ENCODE measurements at regions not wholly inside any gene's neighbourhood (a gene's known extent, or its start where the extent isn't known, plus 50 kb on each side); places are given as distances from the start of the nearest gene placed in this dataset.
A peak's percentile ranks its signal among the peaks of the same experiment; 100 is the strongest.

GRCh38 chr4:14446904-14447303 lies 555.4 kb upstream of the CPEB2 start:
- DNase-seq (ENCODE audit: low spot score): no peak

DNA sequence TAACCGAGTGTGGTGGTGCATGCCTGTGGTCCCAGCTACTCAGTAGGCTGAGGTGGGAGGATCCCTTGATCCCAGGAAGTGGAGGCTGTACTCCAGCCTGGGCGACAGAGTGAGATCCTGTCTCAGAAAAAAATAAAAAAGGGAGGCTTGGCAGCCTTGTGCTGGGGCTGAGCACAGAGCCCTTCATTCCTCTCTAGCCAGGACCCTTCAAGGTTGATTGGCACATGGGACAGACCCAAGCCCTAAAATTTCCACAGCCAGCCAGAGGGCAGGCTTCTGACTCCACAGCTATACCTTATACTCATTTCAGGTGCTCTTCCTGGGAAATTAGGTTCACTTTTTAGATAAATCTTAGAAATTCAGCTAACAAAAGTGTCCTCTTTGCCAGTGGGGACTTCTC lies 553.0 kb upstream of the CPEB2 start:
- DNase-seq (ENCODE audit: low spot score): no peak

GRCh38 chr4:14452001-14452400 lies 550.3 kb upstream of the CPEB2 start:
- no peak for DNase-seq (ENCODE audit: low spot score)

GRCh38 chr4:14452764-14453163 lies 549.5 kb upstream of the CPEB2 start:
- no peak for DNase-seq (ENCODE audit: low spot score)

- DNase-seq (ENCODE audit: low spot score): no peak
Observed at GRCh38 chr4:14458463-14458862, 543.8 kb upstream of the CPEB2 start.

GRCh38 chr4:14465057-14465456 lies 537.2 kb upstream of the CPEB2 start:
- no peak for DNase-seq (ENCODE audit: low spot score)

DNA sequence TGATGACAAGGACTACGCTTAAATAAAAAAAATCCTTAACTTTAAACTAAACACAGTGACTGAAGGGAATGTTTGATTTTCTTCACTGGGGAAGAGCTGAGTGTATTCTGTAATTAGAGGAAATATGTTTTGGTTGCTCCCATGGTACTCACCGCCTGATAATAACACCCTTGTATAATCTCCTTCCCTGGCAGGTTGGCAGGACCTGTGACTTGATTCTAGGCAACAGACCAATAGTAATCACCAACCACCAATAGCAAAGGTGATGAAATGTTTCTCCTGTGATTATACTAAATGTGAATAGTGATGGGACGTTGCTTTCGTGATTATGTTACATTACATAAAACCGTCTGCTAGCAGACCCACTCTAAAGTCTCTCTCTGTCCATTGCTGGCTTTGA lies 536.8 kb upstream of the CPEB2 start:
- no peak for DNase-seq (ENCODE audit: low spot score)

DNA sequence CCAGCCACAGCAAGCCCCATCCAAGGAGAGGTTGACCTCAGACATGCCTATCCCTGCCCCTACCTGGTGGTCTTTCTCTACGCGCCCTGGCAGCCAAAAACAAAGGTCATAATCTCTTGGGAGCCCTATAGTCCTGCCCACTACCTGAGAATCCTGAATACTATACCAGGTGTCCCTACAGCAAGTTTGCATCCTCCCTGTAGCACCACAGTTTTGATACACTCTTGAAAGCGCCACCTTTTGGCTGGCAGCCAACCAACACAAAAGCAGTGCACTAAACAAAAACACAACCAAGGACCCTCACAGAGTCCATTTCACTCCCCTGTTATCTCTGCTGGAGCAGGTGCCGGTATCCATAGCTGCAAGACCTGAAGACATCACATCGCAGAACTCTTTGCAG lies 523.8 kb upstream of the CPEB2 start:
- DNase-seq (ENCODE audit: low spot score): no peak

- DNase-seq (ENCODE audit: low spot score): no peak
Observed at GRCh38 chr4:14496408-14496807, 505.9 kb upstream of the CPEB2 start.

GRCh38 chr4:14496969-14497368 lies 505.3 kb upstream of the CPEB2 start:
- DNase-seq (ENCODE audit: low spot score): no peak

DNA sequence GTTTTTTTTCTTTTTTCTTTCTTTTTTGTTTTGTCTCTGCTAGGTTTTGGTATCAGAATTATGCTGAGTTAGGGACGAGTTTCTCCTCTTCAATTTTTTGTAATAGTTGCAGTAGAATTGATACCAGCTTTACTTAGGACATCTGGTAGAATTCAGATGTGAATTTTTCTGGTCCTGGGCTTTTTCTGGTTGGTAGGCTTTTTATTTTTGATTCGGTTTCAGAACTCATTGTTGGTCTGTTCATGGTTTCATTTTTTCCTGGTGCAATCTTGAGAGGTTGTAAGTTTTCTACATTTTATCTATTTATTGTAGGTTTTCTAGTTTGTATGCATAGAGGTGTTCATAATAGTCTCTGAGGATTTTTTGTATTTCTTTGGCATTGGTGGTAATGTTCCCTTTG lies 498.1 kb upstream of the CPEB2 start:
- no peak for DNase-seq (ENCODE audit: low spot score)

GRCh38 chr4:14513471-14513870 lies 488.8 kb upstream of the CPEB2 start:
- DNase-seq (ENCODE audit: low spot score): no peak

- no peak for DNase-seq (ENCODE audit: low spot score)
Observed at GRCh38 chr4:14515556-14515955, 486.7 kb upstream of the CPEB2 start.

GRCh38 chr4:14518136-14518535 lies 484.1 kb upstream of the CPEB2 start:
- DNase-seq (ENCODE audit: low spot score): peak; percentile 3

GRCh38 chr4:14520171-14520570 lies 482.1 kb upstream of the CPEB2 start:
- no peak for DNase-seq (ENCODE audit: low spot score)

DNA sequence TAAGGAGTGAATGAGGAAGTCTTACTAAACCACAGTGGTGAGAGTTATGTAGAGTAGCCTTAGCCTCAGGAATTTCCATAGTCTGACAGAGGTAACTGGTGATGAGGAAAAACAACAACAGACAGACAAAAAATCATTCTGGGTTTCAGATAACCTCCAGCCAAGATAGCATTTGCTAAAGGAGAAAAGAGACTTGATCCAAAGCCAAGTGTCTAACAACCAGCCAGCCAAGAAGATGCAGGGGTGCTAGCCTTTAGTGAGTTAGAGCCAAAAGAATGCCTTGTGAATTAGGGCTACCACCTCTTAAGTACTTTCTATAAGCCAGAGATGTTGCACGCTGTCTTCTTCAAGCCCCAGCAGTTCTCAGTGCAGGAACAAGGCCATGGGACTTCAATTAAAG lies 478.0 kb upstream of the CPEB2 start:
- no peak for DNase-seq (ENCODE audit: low spot score)

DNA sequence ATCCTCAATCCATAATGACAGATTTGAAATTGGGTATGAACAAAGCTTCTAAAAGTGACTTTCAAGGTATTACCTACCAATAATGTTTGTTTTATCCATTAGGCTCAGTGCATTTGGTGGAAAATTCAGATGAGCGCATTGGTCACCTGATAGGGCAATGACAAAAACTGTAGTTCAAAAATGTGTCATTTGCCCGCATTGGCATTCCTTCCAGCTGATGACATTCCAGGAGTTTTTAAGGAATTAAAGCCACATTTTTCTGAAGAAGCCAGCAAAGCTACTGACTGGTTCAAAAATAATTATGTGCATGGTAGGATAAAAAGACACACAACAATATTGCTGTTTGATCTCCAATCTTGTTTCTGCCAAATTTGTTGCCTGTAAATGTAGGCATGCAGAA lies 473.4 kb upstream of the CPEB2 start:
- no peak for DNase-seq (ENCODE audit: low spot score)

- DNase-seq (ENCODE audit: low spot score): no peak
Observed at GRCh38 chr4:14529653-14530052, 472.6 kb upstream of the CPEB2 start.

GRCh38 chr4:14532436-14532835 lies 469.8 kb upstream of the CPEB2 start:
- DNase-seq (ENCODE audit: low spot score): no peak

GRCh38 chr4:14539246-14539645 lies 463.0 kb upstream of the CPEB2 start:
- DNase-seq (ENCODE audit: low spot score): no peak

GRCh38 chr4:14545163-14545562 lies 457.1 kb upstream of the CPEB2 start:
- DNase-seq (ENCODE audit: low spot score): no peak

- no peak for DNase-seq (ENCODE audit: low spot score)
Observed at GRCh38 chr4:14545807-14546206, 456.5 kb upstream of the CPEB2 start.

- peak; percentile 5 for DNase-seq (ENCODE audit: low spot score)
Observed at GRCh38 chr4:14552119-14552518, 450.2 kb upstream of the CPEB2 start.

DNA sequence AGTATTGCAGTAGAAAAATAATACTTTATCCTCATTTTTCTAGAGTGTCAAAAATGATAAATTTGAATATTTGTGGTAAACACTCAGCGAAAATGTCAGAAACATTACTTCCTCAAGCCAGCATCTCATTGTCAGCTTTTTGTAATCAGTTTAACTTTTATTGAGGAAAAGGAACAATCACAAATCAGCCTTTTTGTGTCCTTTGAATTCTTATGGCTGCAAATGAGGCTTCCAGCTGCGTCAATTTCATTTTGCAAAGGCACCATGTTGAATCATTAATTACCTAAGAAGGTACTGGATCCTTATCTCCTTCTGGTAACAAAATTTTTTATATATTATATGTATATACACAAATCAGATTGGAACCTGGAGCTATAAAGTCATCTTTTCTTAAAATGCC lies 442.6 kb upstream of the CPEB2 start:
- DNase-seq (ENCODE audit: low spot score): no peak

GRCh38 chr4:14560577-14560976 lies 441.7 kb upstream of the CPEB2 start:
- no peak for DNase-seq (ENCODE audit: low spot score)

Data from putamen (tissue), 1 donor.